Stimulated activated CD8-positive, alpha-beta memory T cell treated with anti-CD3 and anti-CD28 coated beads, Interleukin-15, amount 100 ng/mL, for 4 hours (primary cell): ENCODE measurements at regions not wholly inside any gene's neighbourhood (a gene's known extent, or its start where the extent isn't known, plus 50 kb on each side); places are given as distances from the start of the nearest gene placed in this dataset.

Experiments used
- DNase-seq, 2 donors: peaks; one replicate each; pipeline ENCODE4 v3.0.0-alpha.2; 2020; ENCODE audit warnings: low read depth in 2 of 2

- DNase-seq: no peak
Observed at GRCh38 chr20:40232273-40232672, 456.8 kb downstream of the MAFB start.

- DNase-seq: no peak
Observed at GRCh38 chr20:40230486-40230885, 458.6 kb downstream of the MAFB start.

- DNase-seq: no peak
Observed at GRCh38 chr20:40225596-40225995, 463.4 kb downstream of the MAFB start.

GRCh38 chr20:40223810-40224209, 465.2 kb downstream of the MAFB start:
- DNase-seq: no peak

- DNase-seq: no peak
Observed at GRCh38 chr20:40218971-40219370, 470.1 kb downstream of the MAFB start.

- DNase-seq: no peak
Observed at GRCh38 chr20:40218316-40218969, 470.6 kb downstream of the MAFB start.

- DNase-seq: no peak
Observed at GRCh38 chr20:40207655-40208054, 481.4 kb downstream of the MAFB start.

GRCh38 chr20:40205971-40206370, 483.1 kb downstream of the MAFB start:
- DNase-seq: no peak

- DNase-seq: no peak
Observed at GRCh38 chr20:40203032-40203431, 486.0 kb downstream of the MAFB start.

GRCh38 chr20:40197691-40198090, 491.3 kb downstream of the MAFB start:
- no peak for DNase-seq

- no peak for DNase-seq
Observed at GRCh38 chr20:40196846-40197436, 492.1 kb downstream of the MAFB start.

GRCh38 chr20:40195742-40196141, 493.3 kb downstream of the MAFB start:
- no peak for DNase-seq

- no peak for DNase-seq
Observed at GRCh38 chr20:40192529-40192928, 496.5 kb downstream of the MAFB start.

GRCh38 chr20:40192081-40192480, 497.0 kb downstream of the MAFB start:
- no peak for DNase-seq

- DNase-seq: no peak
Observed at GRCh38 chr20:40191573-40191972, 497.5 kb downstream of the MAFB start.

- DNase-seq: no peak
Observed at GRCh38 chr20:40189621-40190020, 499.4 kb downstream of the MAFB start.

- DNase-seq: no peak
Observed at GRCh38 chr20:40188319-40188718, 500.7 kb downstream of the MAFB start.

GRCh38 chr20:40186826-40187225, 502.2 kb downstream of the MAFB start:
- no peak for DNase-seq

- DNase-seq: no peak
Observed at GRCh38 chr20:40181676-40182075, 507.4 kb downstream of the MAFB start.

- no peak for DNase-seq
Observed at GRCh38 chr20:40176098-40176841, 512.8 kb downstream of the MAFB start.

GRCh38 chr20:40175296-40175695, 513.7 kb downstream of the MAFB start:
- DNase-seq: no peak

GRCh38 chr20:40173872-40174271, 515.2 kb downstream of the MAFB start:
- DNase-seq: no peak

- no peak for DNase-seq
Observed at GRCh38 chr20:40168981-40169620, 519.9 kb downstream of the MAFB start.
